ENCODE measurements at regions not wholly inside any gene's neighbourhood (a gene's known extent, or its start where the extent isn't known, plus 50 kb on each side); places are given as distances from the start of the nearest gene placed in this dataset.
A peak's percentile ranks its signal among the peaks of the same experiment; 100 is the strongest.

DNA sequence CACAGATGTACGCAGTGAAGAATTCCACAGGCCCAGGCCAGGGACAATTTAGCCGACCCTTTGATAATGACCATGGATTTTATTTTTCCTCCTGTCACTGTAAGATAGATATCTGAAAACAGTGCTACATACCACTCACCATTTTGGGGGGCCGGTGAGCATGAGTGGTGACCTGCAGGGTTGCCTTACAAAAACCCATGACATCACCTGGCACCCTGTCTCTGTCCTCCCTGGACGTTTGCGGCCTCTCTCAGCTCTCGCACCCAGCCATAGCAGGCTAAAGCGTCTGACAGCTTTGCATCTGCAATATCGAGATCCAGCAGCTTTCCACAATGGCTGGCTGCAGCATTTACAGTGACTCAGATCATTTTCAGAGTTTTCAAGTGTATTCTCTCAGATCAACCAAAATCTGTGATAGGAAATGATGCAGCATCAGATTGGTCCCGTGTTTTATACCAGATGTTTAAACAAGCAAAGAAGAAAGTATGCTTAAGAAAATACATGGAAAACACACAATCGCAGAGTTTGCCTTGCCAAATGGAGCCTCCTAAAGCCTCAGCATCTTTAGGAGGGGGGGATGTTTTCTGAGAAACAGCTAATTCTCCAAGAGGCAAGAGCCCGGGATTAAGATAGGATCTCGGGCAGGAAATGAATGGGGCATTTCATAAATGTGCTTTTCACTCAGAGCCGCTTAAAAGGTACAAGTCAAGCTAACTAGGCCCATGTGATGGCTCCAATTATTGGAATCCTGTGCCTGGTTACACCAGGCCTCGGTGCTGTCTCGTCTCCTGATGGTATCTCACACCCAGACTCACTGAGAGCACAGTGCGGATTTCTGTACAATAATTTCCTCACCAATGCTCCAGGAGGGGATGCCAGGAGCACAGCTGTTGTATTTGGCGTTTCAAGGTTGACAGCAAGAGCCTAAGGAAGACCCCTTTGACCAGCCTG, 257.3 kb downstream of the XXYLT1 start:
- no peaks in the 10 kb centered on the region for H3K4me1 ChIP-seq

DNA sequence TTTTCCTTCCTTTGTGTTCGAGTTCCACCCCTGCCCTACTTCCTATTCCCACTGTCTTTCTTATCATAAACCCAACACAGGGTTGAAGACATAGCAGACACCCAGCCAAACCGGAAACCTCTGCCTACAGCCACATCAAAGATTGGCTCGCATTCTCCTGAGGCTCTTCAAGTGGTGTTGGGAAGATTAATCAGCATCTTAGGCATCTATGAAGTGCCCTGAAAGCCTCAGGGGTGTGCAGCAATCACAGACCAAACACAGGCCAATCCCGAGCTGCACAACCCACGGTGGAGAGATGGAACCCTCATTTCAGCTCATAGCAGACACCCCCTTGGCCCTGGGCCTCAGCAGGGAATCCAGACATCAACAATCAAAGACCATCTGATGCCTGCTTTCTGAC, 255.9 kb downstream of the XXYLT1 start:
- Histone ChIP-seq H3K27me3 (no peaks in the 10 kb centered on the region), H3K36me3 (no peaks in the 10 kb centered on the region), H3K4me3 (no peak overlapping the region), H3K4me1 (no peaks in the 10 kb centered on the region), H3K27ac (no peak overlapping the region), H3K9me3 (no peaks in the 10 kb centered on the region)
- FAIRE-seq (no peak), ATAC-seq (no peak), DNase-seq (peak in 1 of 6 donors; percentile 6)
- TF ChIP-seq, protein P1, sequence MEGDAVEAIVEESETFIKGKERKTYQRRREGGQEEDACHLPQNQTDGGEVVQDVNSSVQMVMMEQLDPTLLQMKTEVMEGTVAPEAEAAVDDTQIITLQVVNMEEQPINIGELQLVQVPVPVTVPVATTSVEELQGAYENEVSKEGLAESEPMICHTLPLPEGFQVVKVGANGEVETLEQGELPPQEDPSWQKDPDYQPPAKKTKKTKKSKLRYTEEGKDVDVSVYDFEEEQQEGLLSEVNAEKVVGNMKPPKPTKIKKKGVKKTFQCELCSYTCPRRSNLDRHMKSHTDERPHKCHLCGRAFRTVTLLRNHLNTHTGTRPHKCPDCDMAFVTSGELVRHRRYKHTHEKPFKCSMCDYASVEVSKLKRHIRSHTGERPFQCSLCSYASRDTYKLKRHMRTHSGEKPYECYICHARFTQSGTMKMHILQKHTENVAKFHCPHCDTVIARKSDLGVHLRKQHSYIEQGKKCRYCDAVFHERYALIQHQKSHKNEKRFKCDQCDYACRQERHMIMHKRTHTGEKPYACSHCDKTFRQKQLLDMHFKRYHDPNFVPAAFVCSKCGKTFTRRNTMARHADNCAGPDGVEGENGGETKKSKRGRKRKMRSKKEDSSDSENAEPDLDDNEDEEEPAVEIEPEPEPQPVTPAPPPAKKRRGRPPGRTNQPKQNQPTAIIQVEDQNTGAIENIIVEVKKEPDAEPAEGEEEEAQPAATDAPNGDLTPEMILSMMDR (IDR thresholded peaks at IDR 0.05), result no peak
- 42 to 54% methylated on average over 5 of the region's 5 CpGs for WGBS, 2 donors
- intact Hi-C loops (cut with DNase I), result no loop called here

More for the DNA sequence above, 257.3 kb downstream of the XXYLT1 start:
- DNase-seq (peak in 1 of 6 donors; percentile 15), ATAC-seq (no peak), FAIRE-seq (no peak)
- Histone ChIP-seq H3K27ac (no peak overlapping the region), H3K27me3 (no peaks in the 10 kb centered on the region), H3K36me3 (no peaks in the 10 kb centered on the region), H3K4me3 (no peak overlapping the region), H3K9me3 (no peaks in the 10 kb centered on the region)
- 69 to 73% methylated on average over 17 of the region's 17 CpGs for WGBS, 2 donors
- TF ChIP-seq, protein P1 (IDR thresholded peaks at IDR 0.05), result no peak
- intact Hi-C loops (cut with DNase I), result no loop called here

DNA sequence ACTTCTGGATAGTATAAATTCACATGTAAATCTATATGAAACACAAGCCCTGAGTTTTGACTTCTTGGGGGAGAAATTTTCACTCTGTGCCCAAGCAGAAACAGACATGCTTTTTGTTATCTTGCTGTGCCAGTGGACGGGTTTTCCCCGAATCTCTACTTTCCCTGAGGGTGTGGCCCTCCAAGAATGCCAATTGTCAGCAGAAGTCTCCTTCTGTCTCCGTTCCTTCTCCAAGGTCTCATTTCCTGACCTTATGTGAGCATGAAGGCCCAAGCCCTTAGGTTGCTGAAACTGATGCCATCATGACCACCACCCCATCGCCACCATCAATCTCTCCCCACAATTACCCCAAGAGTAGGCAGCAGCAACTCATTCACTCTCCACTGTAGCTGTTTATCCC, 253.8 kb downstream of the XXYLT1 start:
- Histone ChIP-seq H3K27ac (no peak overlapping the region), H3K4me3 (no peak overlapping the region), H3K9me3 (no peaks in the 10 kb centered on the region), H3K27me3 (no peaks in the 10 kb centered on the region), H3K4me1 (no peaks in the 10 kb centered on the region), H3K36me3 (no peaks in the 10 kb centered on the region)
- TF ChIP-seq, protein P1 (IDR thresholded peaks at IDR 0.05), result no peak
- intact Hi-C loops (cut with DNase I), result no loop called here
- ATAC-seq, result no peak
- FAIRE-seq, result no peak
- DNase-seq, result peak in 1 of 6 donors; percentile 3
- 53 to 76% methylated on average over 4 of the region's 4 CpGs for WGBS, 2 donors
